ENCODE measurements at regions not wholly inside any gene's neighbourhood (a gene's known extent, or its start where the extent isn't known, plus 50 kb on each side); places are given as distances from the start of the nearest gene placed in this dataset.
"Not testable (repeated sequence)": the region's sequence is repeated elsewhere in the genome, so short reads cannot be mapped to it uniquely, and the experiment has no call there.

- intact Hi-C loops (cut with micrococcal nuclease) = no loop called here
- DNase-seq (no peak), ATAC-seq (no peak)
Observed at GRCh38 chr2:234265206-234265605, 214.7 kb downstream of the SPP2 start.

- intact Hi-C loops (cut with micrococcal nuclease) = no loop called here
- no peak for ATAC-seq
- DNase-seq = no peak
Observed at GRCh38 chr2:234261736-234262135, 211.2 kb downstream of the SPP2 start.

GRCh38 chr2:234259440-234259839 is 208.9 kb downstream of the SPP2 start:
- DNase-seq (no peak), ATAC-seq (no peak)
- intact Hi-C loops (cut with micrococcal nuclease) = no loop called here

GRCh38 chr2:234258562-234259141 is 208.2 kb downstream of the SPP2 start:
- ATAC-seq (no peak), DNase-seq (no peak)
- intact Hi-C loops (cut with micrococcal nuclease) = no loop called here

- intact Hi-C loops (cut with micrococcal nuclease) = no loop called here
- DNase-seq = no peak
- ATAC-seq = peak; percentile 58
Observed at GRCh38 chr2:234257859-234258561, 207.5 kb downstream of the SPP2 start.

GRCh38 chr2:234256516-234256915 is 206.0 kb downstream of the SPP2 start:
- ATAC-seq = no peak
- DNase-seq = no peak
- intact Hi-C loops (cut with micrococcal nuclease) = no loop called here

GRCh38 chr2:234254783-234255521 is 204.4 kb downstream of the SPP2 start:
- intact Hi-C loops (cut with micrococcal nuclease) = no loop called here
- ATAC-seq (no peak), DNase-seq (no peak)

GRCh38 chr2:234252772-234253171 is 202.3 kb downstream of the SPP2 start:
- ATAC-seq (no peak), DNase-seq (no peak)
- intact Hi-C loops (cut with micrococcal nuclease) = no loop called here

GRCh38 chr2:234251326-234252271 is 201.1 kb downstream of the SPP2 start:
- DNase-seq (no peak), ATAC-seq (no peak)
- intact Hi-C loops (cut with micrococcal nuclease) = no loop called here

GRCh38 chr2:234250926-234251325 is 200.4 kb downstream of the SPP2 start:
- intact Hi-C loops (cut with micrococcal nuclease) = no loop called here
- ATAC-seq = no peak
- DNase-seq = no peak

- intact Hi-C loops (cut with micrococcal nuclease) = no loop called here
- DNase-seq (no peak), ATAC-seq (no peak)
Observed at GRCh38 chr2:234249873-234250272, 199.4 kb downstream of the SPP2 start.

- ATAC-seq (no peak), DNase-seq (no peak)
- intact Hi-C loops (cut with micrococcal nuclease) = no loop called here
Observed at GRCh38 chr2:234249034-234249735, 198.7 kb downstream of the SPP2 start.

GRCh38 chr2:234248213-234248710 is 197.8 kb downstream of the SPP2 start:
- DNase-seq; intact Hi-C loops (cut with micrococcal nuclease); ATAC-seq: not testable (repeated sequence)

GRCh38 chr2:234247453-234248180 is 197.1 kb downstream of the SPP2 start:
- ATAC-seq (no peak), DNase-seq (no peak)
- intact Hi-C loops (cut with micrococcal nuclease) = no loop called here

- ATAC-seq (no peak), DNase-seq (no peak)
- intact Hi-C loops (cut with micrococcal nuclease) = no loop called here
Observed at GRCh38 chr2:234245945-234246344, 195.4 kb downstream of the SPP2 start.

GRCh38 chr2:234243871-234244565 is 193.5 kb downstream of the SPP2 start:
- no peak for DNase-seq
- intact Hi-C loops (cut with micrococcal nuclease) = no loop called here
- ATAC-seq = no peak

GRCh38 chr2:234242459-234242836 is 191.9 kb downstream of the SPP2 start:
- ATAC-seq (no peak), DNase-seq (no peak)
- intact Hi-C loops (cut with micrococcal nuclease) = no loop called here

Data from left ventricle myocardium superior (tissue), 1 donor.